Brain pericyte (primary cell): ENCODE measurements at regions not wholly inside any gene's neighbourhood (a gene's known extent, or its start where the extent isn't known, plus 50 kb on each side); places are given as distances from the start of the nearest gene placed in this dataset.

Experiments
- DNase-seq: peaks from one replicate; pipeline ENCODE4 v3.0.0-alpha.2; 2012; ENCODE audit warnings: low read depth, low spot score

- DNase-seq = no peak
These were observed 149.9 kb downstream of the SHQ1 start for GRCh38 chr3:72698154-72698917.

DNA sequence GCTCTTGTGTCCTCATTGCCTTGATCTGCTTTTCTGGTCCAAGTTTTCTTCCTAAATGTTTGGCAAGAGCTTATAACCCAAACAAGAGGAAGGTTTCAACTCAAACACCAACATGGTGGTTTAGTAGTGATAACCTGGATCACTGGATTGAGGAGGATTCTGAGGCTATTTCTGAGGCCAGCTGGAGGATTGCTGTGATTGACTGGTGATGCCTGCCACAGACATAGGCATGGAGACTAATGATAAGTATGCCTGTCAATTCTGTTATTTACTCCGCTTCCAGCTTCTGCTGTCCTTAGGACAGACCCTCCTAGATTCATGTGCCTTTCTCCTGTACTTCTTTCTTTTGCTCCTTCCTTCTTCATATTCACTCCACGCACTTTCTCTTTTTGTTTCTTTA lies 150.5 kb downstream of the SHQ1 start:
- DNase-seq = no peak

GRCh38 chr3:72696815-72697214 lies 151.4 kb downstream of the SHQ1 start:
- no peak for DNase-seq

GRCh38 chr3:72694398-72694797 lies 153.8 kb downstream of the SHQ1 start:
- no peak for DNase-seq

GRCh38 chr3:72692990-72693389 lies 155.3 kb downstream of the SHQ1 start:
- DNase-seq = no peak

DNA sequence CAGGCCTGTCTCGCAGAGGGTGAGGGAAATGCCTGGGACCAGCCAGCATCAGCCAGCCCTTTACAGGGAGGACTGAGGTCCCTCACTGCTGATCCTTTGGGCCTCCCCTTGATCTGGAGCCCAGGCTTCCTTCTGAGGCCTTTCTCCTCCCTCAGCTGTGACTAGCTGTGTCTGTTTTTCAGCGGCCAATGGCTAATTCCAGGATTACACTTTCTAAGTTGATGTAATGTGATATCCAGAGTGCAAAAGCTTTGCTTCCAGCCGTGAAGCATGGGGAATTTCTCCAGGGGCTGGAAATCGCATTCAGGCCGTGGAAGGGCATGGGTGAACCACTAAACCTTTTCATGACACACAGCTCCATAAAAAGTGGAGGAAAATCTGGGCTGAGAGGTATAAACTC lies 157.6 kb downstream of the SHQ1 start:
- no peak for DNase-seq

GRCh38 chr3:72682936-72683452 lies 165.3 kb downstream of the SHQ1 start:
- no peak for DNase-seq

GRCh38 chr3:72681598-72681997 lies 166.6 kb downstream of the SHQ1 start:
- DNase-seq = no peak

DNA sequence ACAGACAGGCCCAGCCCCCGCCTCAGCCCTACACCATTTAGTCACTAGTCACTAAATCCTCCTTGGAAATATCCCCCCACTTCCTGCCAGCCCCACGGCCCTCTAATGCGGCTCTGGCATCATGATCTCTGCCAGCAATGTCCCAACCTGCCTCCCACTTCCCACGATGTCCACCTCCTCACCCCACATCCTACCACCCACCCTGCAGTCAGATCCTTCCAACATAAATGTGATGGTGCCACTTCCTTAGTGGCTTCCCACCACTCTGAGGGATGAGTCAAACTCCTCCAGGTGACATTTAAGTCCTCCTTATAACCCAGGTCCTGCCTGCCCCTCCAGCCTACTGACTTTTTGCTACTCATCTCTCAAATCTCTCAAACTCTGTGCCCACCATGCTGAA lies 167.5 kb downstream of the SHQ1 start:
- no peak for DNase-seq

GRCh38 chr3:72679540-72680198 lies 168.6 kb downstream of the SHQ1 start:
- no peak for DNase-seq

DNA sequence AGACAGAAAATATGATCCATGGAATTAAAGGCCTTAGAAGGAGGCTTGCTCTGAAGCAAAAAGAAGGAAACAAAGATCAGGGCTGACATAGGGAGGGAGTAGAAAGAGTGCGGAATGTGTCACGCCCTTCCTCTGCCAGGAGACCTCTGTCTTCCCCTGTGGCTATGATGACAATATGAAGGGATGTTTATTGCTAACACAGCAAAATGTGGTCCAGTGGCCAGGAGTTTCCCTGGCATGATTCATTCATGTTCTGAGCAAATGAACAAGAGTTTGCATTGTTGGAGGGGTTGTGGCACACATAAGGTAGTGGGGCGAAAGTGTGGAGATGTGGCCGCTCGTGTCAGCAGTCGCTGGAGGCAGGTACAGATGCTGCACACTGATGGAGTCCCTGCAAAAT lies 169.4 kb downstream of the SHQ1 start:
- no peak for DNase-seq

GRCh38 chr3:72678380-72678779 lies 169.9 kb downstream of the SHQ1 start:
- DNase-seq = no peak

- no peak for DNase-seq
These were observed 173.0 kb downstream of the SHQ1 start for GRCh38 chr3:72675243-72675642.

DNA sequence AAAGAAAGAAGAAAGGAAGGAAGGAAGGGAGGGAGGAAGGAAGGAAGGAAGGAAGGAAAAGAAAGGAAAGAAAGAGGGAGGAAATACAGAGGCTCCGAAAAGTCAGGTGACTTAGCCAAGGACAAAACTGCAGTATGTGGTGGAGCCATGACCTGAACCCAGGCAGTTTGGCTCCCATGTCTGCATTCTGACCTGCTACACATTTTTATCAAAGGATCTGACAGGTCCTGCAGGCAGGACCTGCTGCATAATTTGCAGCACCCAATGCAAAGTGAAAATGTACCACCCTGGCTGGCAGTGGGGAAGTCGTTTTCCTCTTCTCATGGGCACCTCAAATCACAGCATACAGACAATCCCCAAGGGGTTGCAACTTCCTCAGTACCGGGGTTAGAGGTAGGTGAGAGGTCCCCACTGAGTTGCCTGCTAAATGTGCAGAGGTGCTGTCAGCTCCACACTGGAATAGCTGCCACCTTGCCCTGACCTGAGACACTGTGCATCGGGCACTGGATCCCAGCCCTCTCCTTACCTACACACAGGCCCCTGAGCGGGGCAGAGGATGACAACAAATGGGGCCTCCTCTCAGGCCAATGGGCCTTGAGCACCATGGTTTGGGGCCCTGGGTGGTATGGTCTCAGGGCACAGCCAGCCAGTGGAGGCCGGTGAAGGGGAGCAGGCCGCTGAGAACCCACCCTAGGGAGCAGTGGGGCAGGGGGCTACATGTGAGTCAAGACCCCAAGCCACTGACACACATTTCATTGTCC lies 175.1 kb downstream of the SHQ1 start:
- DNase-seq = no peak

DNA sequence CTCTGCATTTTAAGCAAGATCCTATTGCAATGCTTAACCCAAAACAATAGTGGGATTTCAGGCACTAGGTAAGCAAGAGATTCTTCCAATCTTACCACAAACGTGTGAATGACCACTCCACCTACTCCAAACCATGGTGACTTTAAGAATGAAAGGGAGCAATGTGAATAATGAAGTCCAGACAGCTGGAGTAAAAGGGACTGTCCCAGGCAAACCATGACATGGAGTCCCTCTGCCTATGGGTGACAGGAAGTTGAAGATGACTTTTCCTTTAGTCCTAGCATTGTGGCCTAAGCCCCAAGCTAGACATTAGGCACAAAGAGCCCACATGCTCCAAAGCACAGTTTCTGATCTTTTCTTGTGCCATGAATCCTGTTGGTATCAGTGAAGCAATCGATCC lies 179.0 kb downstream of the SHQ1 start:
- no peak for DNase-seq

GRCh38 chr3:72666447-72666755 lies 181.8 kb downstream of the SHQ1 start:
- DNase-seq = no peak

- no peak for DNase-seq
These were observed 182.4 kb downstream of the SHQ1 start for GRCh38 chr3:72665701-72666446.

DNA sequence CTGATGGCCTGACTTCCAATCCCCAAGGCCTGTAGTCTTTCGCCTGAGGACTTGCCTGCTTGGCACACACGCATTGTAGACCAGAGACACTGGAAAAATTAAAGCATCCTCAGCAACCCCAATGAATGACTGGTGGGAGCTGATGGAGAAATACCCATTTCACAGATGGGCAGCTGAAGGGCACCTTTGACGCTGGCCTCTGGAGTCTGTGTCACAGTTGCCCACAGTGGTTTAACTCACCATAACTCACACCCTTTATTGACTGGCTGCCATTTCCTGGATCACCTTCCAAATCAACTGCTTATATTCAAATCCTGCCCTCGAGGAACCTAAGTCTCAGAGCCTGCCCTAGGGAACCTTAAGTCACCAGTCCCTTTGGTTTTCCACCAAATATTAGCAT lies 183.1 kb downstream of the SHQ1 start:
- DNase-seq = no peak

DNA sequence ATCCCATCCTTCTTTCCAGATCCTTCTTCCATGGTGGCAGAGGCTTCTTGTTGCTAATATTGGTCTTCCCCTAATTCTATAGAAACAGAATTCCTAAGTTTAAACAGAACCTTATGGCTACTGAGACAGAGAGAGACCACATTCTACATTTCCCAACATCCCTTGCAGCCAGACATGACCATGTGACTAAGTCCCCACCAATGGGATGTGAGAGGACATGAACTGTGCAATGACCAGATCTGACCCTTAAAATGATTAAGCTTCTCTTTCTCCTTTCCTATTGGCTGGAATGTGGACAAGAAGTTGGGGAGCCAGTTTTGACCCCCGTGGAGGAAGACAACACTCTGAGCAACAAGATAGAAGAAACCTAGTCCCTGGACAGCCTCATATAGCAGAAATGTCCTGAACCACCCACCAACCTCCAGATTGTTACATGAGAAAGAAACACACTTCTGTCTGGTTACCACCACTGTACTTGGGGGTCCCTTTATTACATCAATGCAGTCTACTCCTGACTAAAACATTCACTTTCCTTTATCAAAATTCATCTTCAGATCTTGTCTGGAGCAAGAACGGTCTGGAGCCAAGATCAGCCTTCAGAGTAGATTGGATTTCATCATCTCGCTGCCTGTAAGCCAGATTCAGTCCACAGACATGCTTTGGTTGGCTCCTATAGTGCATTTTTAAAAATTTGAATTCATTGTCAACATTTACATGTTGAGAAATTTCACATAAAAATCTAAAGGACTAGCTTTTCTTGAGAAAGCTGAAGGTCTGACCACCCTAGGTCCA lies 183.9 kb downstream of the SHQ1 start:
- DNase-seq = no peak

DNA sequence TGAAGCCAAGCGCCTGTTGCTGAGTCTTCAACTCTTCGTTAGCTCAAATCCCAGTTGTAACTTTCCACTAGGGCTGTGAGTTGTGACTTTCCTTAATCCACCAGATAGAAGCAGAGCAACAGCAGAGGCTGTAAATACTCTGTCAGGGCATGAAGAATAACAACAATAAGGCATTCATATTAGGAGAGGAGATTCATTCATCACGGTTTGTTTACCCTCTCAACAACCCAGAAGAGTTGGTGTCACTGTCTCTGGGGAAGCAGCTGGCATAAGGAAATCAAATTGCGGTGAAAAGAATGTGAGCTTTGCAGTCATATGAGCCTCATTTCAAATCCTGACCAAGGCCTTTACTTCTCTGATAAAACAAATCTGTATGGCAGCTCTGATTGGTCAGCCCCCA lies 184.8 kb downstream of the SHQ1 start:
- no peak for DNase-seq

GRCh38 chr3:72661115-72661457 lies 187.2 kb downstream of the SHQ1 start:
- no peak for DNase-seq
